ENCODE measurements at regions not wholly inside any gene's neighbourhood (a gene's known extent, or its start where the extent isn't known, plus 50 kb on each side); places are given as distances from the start of the nearest gene placed in this dataset.

DNA sequence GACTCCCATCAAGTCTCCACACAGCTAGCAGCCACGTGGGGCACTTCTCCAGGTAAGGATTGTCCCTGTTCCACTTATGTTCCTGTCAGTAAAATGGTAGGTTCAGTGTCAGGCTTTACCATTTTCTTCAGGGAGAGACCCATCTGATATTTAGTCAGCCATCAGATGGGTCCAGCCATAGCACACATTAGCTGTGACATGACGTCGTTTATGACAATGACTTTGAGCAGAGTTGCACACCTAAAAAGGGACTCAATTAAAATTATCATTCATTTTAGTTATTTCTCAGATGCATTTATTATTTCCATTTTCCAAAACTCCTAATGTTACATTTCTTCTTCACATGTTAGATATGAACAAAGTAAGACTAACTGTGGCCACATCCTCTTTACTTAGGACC, 68.2 kb upstream of the SNRPN start:
- no peak overlapping the region for H3K4me3 ChIP-seq (ENCODE audit: low read depth, low read length)
- no peaks in the 10 kb centered on the region for H3K9me3 ChIP-seq (ENCODE audit: control insufficient read depth, insufficient read depth, low read length)
- H3K36me3 ChIP-seq (ENCODE audit: control insufficient read depth, insufficient read depth, low read length): no peaks in the 10 kb centered on the region
- H3K9ac ChIP-seq (ENCODE audit: low read depth, low read length): no peak overlapping the region
- H3K27me3 ChIP-seq (ENCODE audit: control insufficient read depth, insufficient read depth, low read length): no peaks in the 10 kb centered on the region
- peaks cover 6% of the 10 kb centered on the region for H3K4me1 ChIP-seq (ENCODE audit: control insufficient read depth, insufficient read depth, low read length)

DNA sequence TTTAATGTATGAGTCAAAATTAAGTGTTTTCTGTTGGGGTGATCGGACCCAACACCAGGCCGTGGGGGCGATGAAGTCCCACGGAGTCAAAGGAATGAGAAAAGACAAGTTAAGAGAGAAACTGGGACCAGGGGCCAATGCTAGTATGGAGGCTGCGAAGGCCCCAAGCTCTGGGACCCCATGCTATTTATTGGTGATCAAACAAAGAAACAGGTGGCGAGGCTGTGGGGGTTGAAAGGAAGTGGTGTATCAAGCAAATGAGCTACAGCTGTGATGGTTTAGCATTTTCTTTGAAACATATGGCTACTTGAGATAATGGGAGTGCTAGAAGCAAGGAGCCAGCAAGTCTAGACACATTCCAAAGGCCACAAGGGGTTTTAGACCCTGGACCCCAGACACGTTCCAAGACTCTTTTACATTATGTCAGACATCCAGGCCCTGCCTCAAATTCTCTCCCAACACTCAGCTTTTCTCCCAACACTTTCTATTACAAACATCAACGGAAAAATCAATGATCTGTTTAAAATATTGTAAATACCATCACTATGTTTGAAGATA, 56.0 kb upstream of the SNRPN start:
- Histone ChIP-seq H3K36me3 (ENCODE audit: control insufficient read depth, insufficient read depth, low read length) (no peaks in the 10 kb centered on the region), H3K9me3 (ENCODE audit: control insufficient read depth, insufficient read depth, low read length) (no peaks in the 10 kb centered on the region), H3K27me3 (ENCODE audit: control insufficient read depth, insufficient read depth, low read length) (no peaks in the 10 kb centered on the region), H3K4me1 (ENCODE audit: control insufficient read depth, insufficient read depth, low read length) (peaks cover 17% of the 10 kb centered on the region), H3K9ac (ENCODE audit: low read depth, low read length) (no peak overlapping the region), H3K4me3 (ENCODE audit: low read depth, low read length) (no peak overlapping the region)

DNA sequence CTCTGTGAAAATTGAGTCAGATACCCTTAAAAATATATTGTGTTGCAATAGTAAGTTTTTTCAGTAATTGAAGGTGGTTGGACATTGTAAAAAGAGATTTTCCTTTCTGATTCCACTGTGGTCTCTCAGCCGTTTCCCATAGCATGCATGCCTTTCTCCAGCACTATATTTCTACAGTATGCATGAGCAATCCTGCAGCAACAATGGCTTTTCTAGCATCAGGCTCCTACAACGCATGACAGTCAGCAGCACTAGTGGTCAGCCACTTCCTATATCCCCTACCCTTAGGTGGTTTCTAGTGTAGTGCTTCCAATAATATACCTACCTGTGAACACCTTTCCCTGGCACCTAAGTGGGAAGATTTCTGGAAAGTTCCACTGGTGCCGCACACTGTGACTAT, 55.4 kb upstream of the SNRPN start:
- Histone ChIP-seq H3K36me3 (ENCODE audit: control insufficient read depth, insufficient read depth, low read length) (no peaks in the 10 kb centered on the region), H3K9me3 (ENCODE audit: control insufficient read depth, insufficient read depth, low read length) (no peaks in the 10 kb centered on the region), H3K27me3 (ENCODE audit: control insufficient read depth, insufficient read depth, low read length) (no peaks in the 10 kb centered on the region), H3K4me3 (ENCODE audit: low read depth, low read length) (no peak overlapping the region), H3K9ac (ENCODE audit: low read depth, low read length) (no peak overlapping the region), H3K4me1 (ENCODE audit: control insufficient read depth, insufficient read depth, low read length) (peaks cover 17% of the 10 kb centered on the region)

DNA sequence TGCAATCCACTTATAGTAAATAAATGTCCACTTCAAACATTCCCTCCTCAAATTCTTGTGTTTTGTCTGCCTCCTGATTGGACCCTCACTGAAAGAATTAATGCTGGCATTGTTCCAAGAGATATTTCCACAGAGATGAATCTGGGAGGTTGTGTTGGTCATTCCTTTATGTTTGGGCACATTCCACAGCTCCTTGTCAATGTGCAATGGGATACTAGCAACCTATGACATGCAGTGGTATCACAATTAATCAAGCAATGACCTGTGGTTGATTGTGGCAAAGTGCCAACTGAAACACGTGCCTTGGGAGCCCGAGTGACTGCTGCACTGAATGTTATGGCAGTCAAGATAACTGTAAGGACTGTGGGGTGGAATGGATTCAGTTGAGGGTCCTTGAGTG, 55.0 kb upstream of the SNRPN start:
- Histone ChIP-seq H3K9me3 (ENCODE audit: control insufficient read depth, insufficient read depth, low read length) (no peaks in the 10 kb centered on the region), H3K27me3 (ENCODE audit: control insufficient read depth, insufficient read depth, low read length) (no peaks in the 10 kb centered on the region), H3K36me3 (ENCODE audit: control insufficient read depth, insufficient read depth, low read length) (no peaks in the 10 kb centered on the region), H3K4me1 (ENCODE audit: control insufficient read depth, insufficient read depth, low read length) (peaks cover 17% of the 10 kb centered on the region), H3K4me3 (ENCODE audit: low read depth, low read length) (no peak overlapping the region), H3K9ac (ENCODE audit: low read depth, low read length) (no peak overlapping the region)

DNA sequence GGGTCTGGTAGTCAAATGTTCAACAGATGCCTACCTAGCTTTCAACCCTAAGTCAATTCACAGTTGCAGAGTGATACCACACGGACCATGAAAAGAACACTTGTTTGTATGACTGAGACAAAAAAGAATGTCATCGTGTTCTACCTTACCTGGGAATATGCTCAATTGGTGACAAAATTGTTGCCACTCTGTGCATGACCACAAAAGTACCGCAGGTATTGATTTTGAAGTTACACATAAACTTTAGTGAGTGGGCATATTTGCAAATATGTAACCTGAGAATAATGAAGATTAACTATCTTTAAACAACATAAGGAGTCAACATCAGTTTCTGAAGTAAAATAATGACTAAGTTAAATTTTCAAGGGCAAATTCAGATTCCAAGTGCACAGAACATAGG, 53.4 kb upstream of the SNRPN start:
- H3K4me3 ChIP-seq (ENCODE audit: low read depth, low read length): no peak overlapping the region
- no peaks in the 10 kb centered on the region for H3K36me3 ChIP-seq (ENCODE audit: control insufficient read depth, insufficient read depth, low read length)
- peaks cover 17% of the 10 kb centered on the region for H3K4me1 ChIP-seq (ENCODE audit: control insufficient read depth, insufficient read depth, low read length)
- H3K9ac ChIP-seq (ENCODE audit: low read depth, low read length): no peak overlapping the region
- H3K9me3 ChIP-seq (ENCODE audit: control insufficient read depth, insufficient read depth, low read length): no peaks in the 10 kb centered on the region
- no peaks in the 10 kb centered on the region for H3K27me3 ChIP-seq (ENCODE audit: control insufficient read depth, insufficient read depth, low read length)

Measured in iPS-15b (cell line).